Vagina (tissue), 2 donors: ENCODE measurements at regions not wholly inside any gene's neighbourhood (a gene's known extent, or its start where the extent isn't known, plus 50 kb on each side); places are given as distances from the start of the nearest gene placed in this dataset.

Source experiments
- POLR2A ChIP-seq, 2 donors: fragments of 450-650 bp; IDR thresholded peaks; one replicate each; pipeline ENCODE4 v1.6.1; 2017; ENCODE audit warnings: antibody characterized with exemption in 2 of 2, mild to moderate bottlenecking in 2 of 2, moderate library complexity in 2 of 2
- POLR2AphosphoS5 ChIP-seq, 2 donors: sonication (generic); formaldehyde crosslinking; IDR thresholded peaks; one replicate each; pipeline ENCODE4 v1.9.0; 2017; ENCODE audit warnings: antibody characterized with exemption in 2 of 2, mild to moderate bottlenecking in 2 of 2, low read depth in 1 of 2; ENCODE audit not compliant: insufficient read depth in 1 of 2
- TF ChIP-seq, protein P1 (sequence below), 3 experiments: fragments of 450-650 bp in 2 of 3; fragments of 200-600 bp in 1 of 3; sonication (generic) in 1 of 3; IDR thresholded peaks; one replicate each; pipeline ENCODE4 v1.5.1; 2017 to 2019; ENCODE audit warnings: antibody characterized with exemption in 3 of 3, mild to moderate bottlenecking in 2 of 3, moderate library complexity in 2 of 3

DNA sequence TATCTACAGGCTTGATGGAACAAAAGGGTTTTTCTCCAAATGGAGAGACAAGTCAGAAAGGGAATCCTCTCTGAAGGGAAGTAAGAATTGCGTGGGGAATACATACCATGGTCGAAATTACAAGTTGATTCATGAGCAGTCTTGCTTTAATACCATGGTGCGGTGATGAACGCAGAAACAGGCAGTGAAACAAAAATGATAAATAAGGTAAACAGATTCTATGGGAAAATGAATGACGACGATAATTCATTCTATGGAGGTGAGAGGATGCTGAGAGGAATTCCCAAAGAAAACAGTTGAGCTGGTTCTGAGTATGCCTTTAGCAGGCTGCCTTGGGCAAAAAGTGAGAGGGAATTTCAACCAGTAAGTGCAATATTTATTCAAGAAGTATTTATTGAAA lies 209.4 kb upstream of the RUNX1 start:
- TF ChIP-seq, protein P1, sequence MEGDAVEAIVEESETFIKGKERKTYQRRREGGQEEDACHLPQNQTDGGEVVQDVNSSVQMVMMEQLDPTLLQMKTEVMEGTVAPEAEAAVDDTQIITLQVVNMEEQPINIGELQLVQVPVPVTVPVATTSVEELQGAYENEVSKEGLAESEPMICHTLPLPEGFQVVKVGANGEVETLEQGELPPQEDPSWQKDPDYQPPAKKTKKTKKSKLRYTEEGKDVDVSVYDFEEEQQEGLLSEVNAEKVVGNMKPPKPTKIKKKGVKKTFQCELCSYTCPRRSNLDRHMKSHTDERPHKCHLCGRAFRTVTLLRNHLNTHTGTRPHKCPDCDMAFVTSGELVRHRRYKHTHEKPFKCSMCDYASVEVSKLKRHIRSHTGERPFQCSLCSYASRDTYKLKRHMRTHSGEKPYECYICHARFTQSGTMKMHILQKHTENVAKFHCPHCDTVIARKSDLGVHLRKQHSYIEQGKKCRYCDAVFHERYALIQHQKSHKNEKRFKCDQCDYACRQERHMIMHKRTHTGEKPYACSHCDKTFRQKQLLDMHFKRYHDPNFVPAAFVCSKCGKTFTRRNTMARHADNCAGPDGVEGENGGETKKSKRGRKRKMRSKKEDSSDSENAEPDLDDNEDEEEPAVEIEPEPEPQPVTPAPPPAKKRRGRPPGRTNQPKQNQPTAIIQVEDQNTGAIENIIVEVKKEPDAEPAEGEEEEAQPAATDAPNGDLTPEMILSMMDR (IDR thresholded peaks at IDR 0.05) = no peak
- TF ChIP-seq POLR2A (IDR thresholded peaks at IDR 0.05) (no peak), POLR2AphosphoS5 (IDR thresholded peaks at IDR 0.05; ENCODE audit: insufficient read depth in 1 of 2, low read depth in 1 of 2) (no peak)
